ENCODE measurements at regions not wholly inside any gene's neighbourhood (a gene's known extent, or its start where the extent isn't known, plus 50 kb on each side); places are given as distances from the start of the nearest gene placed in this dataset.

GRCh38 chr12:90268574-90268973, 559.9 kb upstream of the ATP2B1 start:
- TF ChIP-seq POLR2A (IDR thresholded peaks at IDR 0.05) (no peak), CTCF (IDR thresholded peaks at IDR 0.05) (no peak)

All from heart left ventricle (tissue), 13 donors.